ENCODE measurements at regions not wholly inside any gene's neighbourhood (a gene's known extent, or its start where the extent isn't known, plus 50 kb on each side); places are given as distances from the start of the nearest gene placed in this dataset.

DNA sequence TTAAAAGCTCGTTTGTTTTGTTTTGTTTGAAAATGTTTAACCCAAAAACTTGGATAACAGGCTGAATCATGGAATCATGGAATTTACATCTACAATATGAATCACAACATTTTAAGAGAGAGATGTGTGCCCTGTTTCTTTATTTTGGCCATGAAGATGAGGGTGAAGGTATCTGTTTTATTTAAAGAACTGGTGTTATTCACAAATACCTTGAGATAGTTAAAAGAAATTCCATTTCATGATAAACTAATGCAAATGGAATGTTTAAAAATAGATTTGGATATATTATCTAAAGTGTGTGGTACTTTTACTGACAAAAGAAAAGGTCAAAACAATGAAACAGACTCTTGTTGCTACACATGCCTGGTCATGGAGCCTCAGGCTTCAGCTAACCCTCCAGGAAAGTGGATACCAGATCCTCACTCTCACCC, 486.0 kb upstream of the CFAP20DC start:
- TF ChIP-seq, protein P1, sequence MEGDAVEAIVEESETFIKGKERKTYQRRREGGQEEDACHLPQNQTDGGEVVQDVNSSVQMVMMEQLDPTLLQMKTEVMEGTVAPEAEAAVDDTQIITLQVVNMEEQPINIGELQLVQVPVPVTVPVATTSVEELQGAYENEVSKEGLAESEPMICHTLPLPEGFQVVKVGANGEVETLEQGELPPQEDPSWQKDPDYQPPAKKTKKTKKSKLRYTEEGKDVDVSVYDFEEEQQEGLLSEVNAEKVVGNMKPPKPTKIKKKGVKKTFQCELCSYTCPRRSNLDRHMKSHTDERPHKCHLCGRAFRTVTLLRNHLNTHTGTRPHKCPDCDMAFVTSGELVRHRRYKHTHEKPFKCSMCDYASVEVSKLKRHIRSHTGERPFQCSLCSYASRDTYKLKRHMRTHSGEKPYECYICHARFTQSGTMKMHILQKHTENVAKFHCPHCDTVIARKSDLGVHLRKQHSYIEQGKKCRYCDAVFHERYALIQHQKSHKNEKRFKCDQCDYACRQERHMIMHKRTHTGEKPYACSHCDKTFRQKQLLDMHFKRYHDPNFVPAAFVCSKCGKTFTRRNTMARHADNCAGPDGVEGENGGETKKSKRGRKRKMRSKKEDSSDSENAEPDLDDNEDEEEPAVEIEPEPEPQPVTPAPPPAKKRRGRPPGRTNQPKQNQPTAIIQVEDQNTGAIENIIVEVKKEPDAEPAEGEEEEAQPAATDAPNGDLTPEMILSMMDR (conservative IDR thresholded peaks at IDR 0.05; ENCODE audit: low read depth, low read length) = no peak
- peak; percentile 44 for DNase-seq (ENCODE audit: low read depth)
- no peak overlapping the region for H3K4me3 ChIP-seq (ENCODE audit: low read depth, low read length)

DNA sequence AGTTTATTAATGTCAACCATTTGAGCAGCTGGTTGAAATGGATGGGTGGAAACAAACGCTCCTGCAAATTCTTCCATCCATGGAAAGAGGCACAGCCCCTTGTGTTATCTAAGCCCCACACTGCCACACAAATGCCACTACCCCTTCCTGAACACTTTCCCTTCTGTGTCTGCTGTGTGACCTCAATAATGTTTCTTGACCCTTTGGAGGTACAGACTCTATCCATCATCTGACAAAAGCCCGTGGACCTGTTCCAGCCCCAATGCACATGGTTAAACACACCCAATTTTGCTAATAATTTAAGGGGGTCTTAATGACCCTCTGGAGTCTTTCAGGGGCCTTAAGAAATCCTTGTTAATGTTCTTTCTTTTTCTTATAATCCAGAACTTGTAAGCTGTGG, 482.2 kb upstream of the CFAP20DC start:
- no peak overlapping the region for H3K4me3 ChIP-seq (ENCODE audit: low read depth, low read length)
- no peak for DNase-seq (ENCODE audit: low read depth)
- TF ChIP-seq, protein P1 (conservative IDR thresholded peaks at IDR 0.05; ENCODE audit: low read depth, low read length) = no peak

DNA sequence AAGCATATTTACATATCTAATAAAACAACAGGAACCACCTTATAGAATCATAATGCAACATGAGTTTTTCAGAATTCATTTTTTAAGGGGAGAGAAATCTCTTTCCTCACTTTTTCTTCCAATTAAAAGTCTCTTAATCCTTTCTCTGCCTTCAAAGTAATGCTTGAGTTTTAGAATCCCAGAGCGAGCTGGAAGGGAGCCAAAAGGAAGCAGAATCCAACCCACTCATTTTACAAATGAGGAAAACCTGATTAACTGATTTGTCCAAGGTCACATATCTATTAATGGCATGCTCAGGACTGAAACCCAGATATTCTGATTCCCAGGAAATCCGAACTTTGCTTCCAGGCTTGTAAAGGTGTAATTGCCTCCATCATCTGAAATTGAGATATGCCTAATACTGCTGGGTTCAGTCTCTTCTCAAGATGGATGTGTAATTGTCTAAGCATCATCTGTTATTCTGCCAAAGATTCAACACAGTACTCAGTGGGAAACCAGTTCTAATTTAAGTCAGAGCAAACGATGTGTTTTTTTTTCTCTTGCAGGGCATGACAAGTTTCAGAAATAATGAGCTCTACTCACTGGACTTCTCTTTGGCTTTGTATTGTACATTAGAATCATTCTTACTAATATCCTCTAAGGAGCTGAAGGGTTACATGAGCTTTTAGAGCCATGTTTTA, 481.4 kb upstream of the CFAP20DC start:
- no peak overlapping the region for H3K4me3 ChIP-seq (ENCODE audit: low read depth, low read length)
- TF ChIP-seq, protein P1 (conservative IDR thresholded peaks at IDR 0.05; ENCODE audit: low read depth, low read length) = no peak
- no peak for DNase-seq (ENCODE audit: low read depth)

DNA sequence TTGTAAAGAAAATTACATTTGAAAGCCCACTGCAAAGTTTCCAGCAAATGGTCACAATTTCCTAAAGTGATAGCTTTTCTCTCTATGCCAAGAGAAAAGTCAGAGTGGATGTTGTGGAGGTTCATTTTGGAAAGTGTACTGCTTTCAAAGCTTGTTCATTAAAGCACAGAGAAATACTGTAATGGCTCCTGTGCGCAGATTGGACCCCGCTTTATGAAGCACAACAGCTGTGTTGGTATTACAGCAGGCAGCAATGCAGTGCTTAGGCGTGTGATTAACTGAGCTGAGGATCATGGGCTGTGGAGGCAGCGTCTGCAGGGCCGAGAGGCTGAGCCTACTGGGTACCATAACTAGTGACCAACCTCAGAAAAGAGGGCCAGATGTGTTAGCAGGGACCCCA, 478.4 kb upstream of the CFAP20DC start:
- TF ChIP-seq, protein P1 (conservative IDR thresholded peaks at IDR 0.05; ENCODE audit: low read depth, low read length) = no peak
- no peak for DNase-seq (ENCODE audit: low read depth)
- no peak overlapping the region for H3K4me3 ChIP-seq (ENCODE audit: low read depth, low read length)

DNA sequence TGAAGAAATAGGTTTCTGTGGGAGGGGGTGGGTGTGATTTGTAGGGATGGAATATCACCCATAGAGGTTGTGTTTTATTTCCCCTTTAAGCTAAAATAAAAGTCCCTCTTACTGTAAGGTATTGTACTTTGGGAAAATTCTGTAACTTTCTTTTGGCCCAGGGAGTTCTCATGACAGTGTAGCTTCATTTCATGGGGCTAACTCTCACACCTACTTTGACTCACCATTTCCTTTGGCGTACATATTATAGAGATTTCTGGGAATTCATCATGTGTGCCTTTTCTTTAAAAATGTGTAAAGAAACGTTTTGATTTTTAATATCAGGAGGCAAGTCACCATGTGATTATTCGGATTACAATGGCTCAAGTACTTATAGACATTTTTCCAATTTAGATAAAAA, 477.7 kb upstream of the CFAP20DC start:
- no peak for DNase-seq (ENCODE audit: low read depth)
- no peak overlapping the region for H3K4me3 ChIP-seq (ENCODE audit: low read depth, low read length)
- TF ChIP-seq, protein P1 (conservative IDR thresholded peaks at IDR 0.05; ENCODE audit: low read depth, low read length) = no peak

DNA sequence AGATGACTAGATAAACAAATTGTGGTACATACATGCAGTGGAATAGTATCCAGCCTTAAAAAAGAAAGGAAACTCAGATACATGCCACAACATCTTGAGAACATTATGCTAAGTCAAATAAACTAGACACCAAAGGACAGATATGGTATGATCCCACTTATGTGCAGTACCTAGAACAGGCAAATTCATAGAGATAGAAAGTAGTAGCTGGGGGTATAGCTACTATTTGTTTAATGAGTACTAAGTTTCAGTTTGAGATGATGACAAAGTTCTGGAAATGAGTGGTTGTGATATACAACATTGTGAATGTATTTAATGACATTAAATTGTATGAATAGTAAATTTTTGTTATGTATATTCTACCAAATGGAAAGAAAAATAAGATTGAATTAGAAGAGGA, 477.2 kb upstream of the CFAP20DC start:
- H3K4me3 ChIP-seq (ENCODE audit: low read depth, low read length) = no peak overlapping the region
- no peak for DNase-seq (ENCODE audit: low read depth)
- TF ChIP-seq, protein P1 (conservative IDR thresholded peaks at IDR 0.05; ENCODE audit: low read depth, low read length) = no peak

DNA sequence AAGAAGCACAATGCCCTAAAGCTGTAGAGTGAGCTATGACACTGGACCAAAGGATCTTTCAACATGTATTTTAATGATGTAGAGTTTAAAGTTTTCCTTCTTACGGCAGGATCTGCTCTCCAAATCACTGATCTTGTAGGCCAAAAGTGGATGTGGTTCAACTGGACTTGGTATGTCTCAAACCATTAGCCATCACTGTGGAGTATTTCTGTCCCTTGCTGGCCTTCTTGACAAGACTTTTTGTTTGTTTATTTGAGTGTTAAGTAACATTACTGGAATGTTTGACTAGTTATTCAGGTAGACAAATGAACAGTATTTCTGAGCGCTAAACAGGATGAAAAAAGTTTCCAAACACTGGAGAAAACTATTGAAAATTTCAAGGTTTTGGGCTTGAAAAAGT, 472.7 kb upstream of the CFAP20DC start:
- no peak overlapping the region for H3K4me3 ChIP-seq (ENCODE audit: low read depth, low read length)
- TF ChIP-seq, protein P1 (conservative IDR thresholded peaks at IDR 0.05; ENCODE audit: low read depth, low read length) = no peak
- no peak for DNase-seq (ENCODE audit: low read depth)

Measured in choroid plexus epithelial cell (primary cell).